GM23338 (cell line): ENCODE measurements at regions not wholly inside any gene's neighbourhood (a gene's known extent, or its start where the extent isn't known, plus 50 kb on each side); places are given as distances from the start of the nearest gene placed in this dataset.
"Not testable (repeated sequence)": the region's sequence is repeated elsewhere in the genome, so short reads cannot be mapped to it uniquely, and the experiment has no call there.

Experiments
- ATAC-seq: fragments of 200-7000 bp; cut with Tn5 transposase; 3 replicates; pipeline ENCODE4 v1.9.1; 2020
- DNase-seq: peaks from one replicate; pipeline ENCODE4 v3.0.0-alpha.2; 2015; ENCODE audit warnings: low spot score
- H2AFZ ChIP-seq: fragments of 200-600 bp; sonication (generic); 2 replicates; pipeline ENCODE4 v1.8.0; 2016; ENCODE audit warnings: antibody characterized with exemption, mild to moderate bottlenecking, moderate library complexity
- H3F3A ChIP-seq: fragments of 200-600 bp; sonication (generic); replicated peaks from 2 replicates; pipeline ENCODE4 v1.8.0; 2017; ENCODE audit warnings: antibody characterized with exemption, mixed run types, low read depth
- H3K27ac ChIP-seq: fragments of 200-600 bp; sonication (generic); 2 replicates; pipeline ENCODE4 v1.6.1; 2016; ENCODE audit warnings: low read depth
- H3K27me3 ChIP-seq: fragments of 200-600 bp; sonication (generic); 2 replicates; pipeline ENCODE4 v1.8.0; 2016; ENCODE audit warnings: mild to moderate bottlenecking, mixed run types, moderate library complexity; ENCODE audit not compliant: insufficient read depth
- H3K36me3 ChIP-seq: fragments of 200-600 bp; sonication (generic); 2 replicates; pipeline ENCODE4 v1.8.0; 2016; ENCODE audit warnings: mild to moderate bottlenecking; ENCODE audit not compliant: insufficient read depth
- H3K4me1 ChIP-seq: fragments of 200-600 bp; sonication (generic); 2 replicates; pipeline ENCODE4 v1.8.0; 2016; ENCODE audit warnings: mild to moderate bottlenecking, moderate library complexity; ENCODE audit not compliant: insufficient read depth
- H3K4me2 ChIP-seq: fragments of 200-600 bp; sonication (generic); 2 replicates; pipeline ENCODE4 v1.7.1; 2017; ENCODE audit warnings: mixed run types
- H3K4me3 ChIP-seq: fragments of 200-600 bp; sonication (generic); 2 replicates; pipeline ENCODE4 v1.6.1; 2016; ENCODE audit warnings: mixed run types
- H3K79me2 ChIP-seq: fragments of 200-600 bp; sonication (generic); replicated peaks from 2 replicates; pipeline ENCODE4 v1.8.0; 2017; ENCODE audit warnings: mild to moderate bottlenecking; ENCODE audit not compliant: insufficient read depth
- H3K9me2 ChIP-seq: fragments of 200-600 bp; sonication (generic); 2 replicates; pipeline ENCODE4 v1.8.0; 2017; ENCODE audit not compliant: insufficient read depth
- H4K20me1 ChIP-seq: fragments of 200-600 bp; sonication (generic); replicated peaks from 2 replicates; pipeline ENCODE4 v1.8.0; 2017; ENCODE audit warnings: mild to moderate bottlenecking; ENCODE audit not compliant: insufficient read depth
- H3K27ac Mint-ChIP-seq: 2 replicates; pipeline ENCODE4 v1.8.0; 2020; ENCODE audit warnings: inconsistent platforms, mild to moderate bottlenecking, moderate library complexity, mixed read lengths
- H3K27me3 Mint-ChIP-seq: 3 replicates; pipeline ENCODE4 v1.8.0; 2022; ENCODE audit warnings: low read depth, mild to moderate bottlenecking, moderate library complexity, mixed read lengths, inconsistent platforms; ENCODE audit not compliant: insufficient read depth, poor library complexity
- H3K36me3 Mint-ChIP-seq: 3 replicates; pipeline ENCODE4 v1.8.0; 2021; ENCODE audit warnings: low read depth, mild to moderate bottlenecking, inconsistent platforms, moderate library complexity, mixed read lengths
- H3K4me1 Mint-ChIP-seq: 3 replicates; pipeline ENCODE4 v1.8.0; 2020; ENCODE audit warnings: mild to moderate bottlenecking, inconsistent platforms, mixed read lengths
- H3K4me3 Mint-ChIP-seq: 3 replicates; pipeline ENCODE4 v1.8.0; 2021; ENCODE audit warnings: moderate library complexity, mild to moderate bottlenecking, inconsistent platforms, mixed read lengths
- H3K9me3 Mint-ChIP-seq: 3 replicates; pipeline ENCODE4 v1.8.0; 2020; ENCODE audit warnings: moderate library complexity, mild to moderate bottlenecking, inconsistent platforms, mixed read lengths
- CREB1 ChIP-seq: fragments of 250-450 bp; sonication (Bioruptor Pico); IDR thresholded peaks from 2 replicates; pipeline ENCODE4 v1.5.0; 2020; ENCODE audit warnings: low read depth, mild to moderate bottlenecking, moderate library complexity
- EZH2 ChIP-seq: fragments of 200-600 bp; sonication (generic); IDR thresholded peaks from one replicate; pipeline ENCODE4 v1.8.0; 2017; ENCODE audit warnings: antibody characterized with exemption, mild to moderate bottlenecking, low read depth; ENCODE audit not compliant: unreplicated experiment
- EZH2phosphoT487 ChIP-seq: fragments of 200-600 bp; sonication (generic); IDR thresholded peaks from one replicate; pipeline ENCODE4 v1.8.1; 2018; ENCODE audit warnings: antibody characterized with exemption; ENCODE audit not compliant: unreplicated experiment
- JUNB ChIP-seq: IDR thresholded peaks from one replicate; pipeline ENCODE4 v1.6.1; 2016; ENCODE audit warnings: antibody characterized with exemption; ENCODE audit not compliant: unreplicated experiment
- REST ChIP-seq: IDR thresholded peaks from one replicate; pipeline ENCODE4 v1.6.1; 2018; ENCODE audit warnings: antibody characterized with exemption; ENCODE audit not compliant: unreplicated experiment
- ZNF114 ChIP-seq: fragments of 250-450 bp; sonication (Bioruptor Pico); IDR thresholded peaks from 2 replicates; pipeline ENCODE4 v1.5.0; 2020; ENCODE audit warnings: mild to moderate bottlenecking, moderate library complexity
- ZNF331 ChIP-seq: fragments of 250-450 bp; sonication (Bioruptor Pico); IDR thresholded peaks from 2 replicates; pipeline ENCODE4 v1.5.0; 2020; ENCODE audit warnings: low read depth, mild to moderate bottlenecking, moderate library complexity
- ZNF462 ChIP-seq: fragments of 250-450 bp; sonication (Bioruptor Pico); IDR thresholded peaks from 2 replicates; pipeline ENCODE4 v1.5.0; 2020; ENCODE audit warnings: mild to moderate bottlenecking, moderate library complexity
- TF ChIP-seq, protein P1 (sequence below): IDR thresholded peaks from 2 replicates; pipeline ENCODE4 v1.6.1; 2016; ENCODE audit warnings: antibody characterized with exemption
- TF ChIP-seq, protein P2 (sequence below), 2 experiments: fragments of 200-600 bp in 1 of 2; sonication (generic) in 1 of 2; conservative IDR thresholded peaks; 2 replicates each; pipeline versions ENCODE4 v1.5.1 to v1.6.1; 2016 to 2017; ENCODE audit warnings: antibody characterized with exemption in 2 of 2, low read depth in 2 of 2, mild to moderate bottlenecking in 2 of 2, moderate library complexity in 1 of 2

GRCh38 chr2:12469141-12469561 is 247.6 kb upstream of the TRIB2 start:
- H2AFZ ChIP-seq, result no peak overlapping the region
- H3K4me3 Mint-ChIP-seq, result no peak overlapping the region
- H3K4me2 ChIP-seq, result no peak overlapping the region
- no peak overlapping the region for H3K27ac ChIP-seq
- H3K36me3 ChIP-seq, result no peaks in the 10 kb centered on the region
- no peak overlapping the region for H3K4me3 ChIP-seq
- no peak overlapping the region for H3K27ac Mint-ChIP-seq
- no peaks in the 10 kb centered on the region for H3K4me1 Mint-ChIP-seq
- peaks cover 3% of the 10 kb centered on the region; the same call in 2 of the 3 replicates for H3K36me3 Mint-ChIP-seq
- H3K4me1 ChIP-seq, result no peaks in the 10 kb centered on the region
- H3K27me3 ChIP-seq, result no peaks in the 10 kb centered on the region
- H3K9me2 ChIP-seq, result no peaks in the 10 kb centered on the region
- H3K9me3 Mint-ChIP-seq, result 0 out of 3 replicates have a peak, but pooled peaks cover 6% of the 10 kb centered on the region
- H3K79me2 ChIP-seq, result no peaks in the 10 kb centered on the region
- no peak for TF ChIP-seq EZH2
- TF ChIP-seq, protein P1, sequence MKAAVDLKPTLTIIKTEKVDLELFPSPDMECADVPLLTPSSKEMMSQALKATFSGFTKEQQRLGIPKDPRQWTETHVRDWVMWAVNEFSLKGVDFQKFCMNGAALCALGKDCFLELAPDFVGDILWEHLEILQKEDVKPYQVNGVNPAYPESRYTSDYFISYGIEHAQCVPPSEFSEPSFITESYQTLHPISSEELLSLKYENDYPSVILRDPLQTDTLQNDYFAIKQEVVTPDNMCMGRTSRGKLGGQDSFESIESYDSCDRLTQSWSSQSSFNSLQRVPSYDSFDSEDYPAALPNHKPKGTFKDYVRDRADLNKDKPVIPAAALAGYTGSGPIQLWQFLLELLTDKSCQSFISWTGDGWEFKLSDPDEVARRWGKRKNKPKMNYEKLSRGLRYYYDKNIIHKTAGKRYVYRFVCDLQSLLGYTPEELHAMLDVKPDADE, result no peak
- no peak for TF ChIP-seq CREB1 (CRISPR knock-in tag)
- TF ChIP-seq ZNF462 (CRISPR knock-in tag), result no peak
- TF ChIP-seq ZNF114 (CRISPR knock-in tag), result no peak
- TF ChIP-seq EZH2phosphoT487, result no peak
- no peak for TF ChIP-seq REST
- no peak for TF ChIP-seq ZNF331
- TF ChIP-seq JUNB, result no peak
- TF ChIP-seq, protein P2, sequence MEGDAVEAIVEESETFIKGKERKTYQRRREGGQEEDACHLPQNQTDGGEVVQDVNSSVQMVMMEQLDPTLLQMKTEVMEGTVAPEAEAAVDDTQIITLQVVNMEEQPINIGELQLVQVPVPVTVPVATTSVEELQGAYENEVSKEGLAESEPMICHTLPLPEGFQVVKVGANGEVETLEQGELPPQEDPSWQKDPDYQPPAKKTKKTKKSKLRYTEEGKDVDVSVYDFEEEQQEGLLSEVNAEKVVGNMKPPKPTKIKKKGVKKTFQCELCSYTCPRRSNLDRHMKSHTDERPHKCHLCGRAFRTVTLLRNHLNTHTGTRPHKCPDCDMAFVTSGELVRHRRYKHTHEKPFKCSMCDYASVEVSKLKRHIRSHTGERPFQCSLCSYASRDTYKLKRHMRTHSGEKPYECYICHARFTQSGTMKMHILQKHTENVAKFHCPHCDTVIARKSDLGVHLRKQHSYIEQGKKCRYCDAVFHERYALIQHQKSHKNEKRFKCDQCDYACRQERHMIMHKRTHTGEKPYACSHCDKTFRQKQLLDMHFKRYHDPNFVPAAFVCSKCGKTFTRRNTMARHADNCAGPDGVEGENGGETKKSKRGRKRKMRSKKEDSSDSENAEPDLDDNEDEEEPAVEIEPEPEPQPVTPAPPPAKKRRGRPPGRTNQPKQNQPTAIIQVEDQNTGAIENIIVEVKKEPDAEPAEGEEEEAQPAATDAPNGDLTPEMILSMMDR (conservative IDR thresholded peaks at IDR 0.05; ENCODE audit: low read depth in 2 of 2), result no peak
- no peaks in the 10 kb centered on the region for H4K20me1 ChIP-seq
- no peaks in the 10 kb centered on the region for H3F3A ChIP-seq
- peaks cover 6% of the 10 kb centered on the region for H3K27me3 Mint-ChIP-seq
- DNase-seq, result no peak
- ATAC-seq, result no peak

- not testable (repeated sequence) for H4K20me1 ChIP-seq, H3K36me3 ChIP-seq, H3K4me2 ChIP-seq, H3K27ac ChIP-seq, H3K9me3 Mint-ChIP-seq, H3K4me1 Mint-ChIP-seq, H3K4me1 ChIP-seq, H3K4me3 ChIP-seq, H3K9me2 ChIP-seq, H3K4me3 Mint-ChIP-seq, H2AFZ ChIP-seq, H3K27ac Mint-ChIP-seq, DNase-seq, H3K36me3 Mint-ChIP-seq, H3K27me3 Mint-ChIP-seq, ATAC-seq, H3F3A ChIP-seq, H3K27me3 ChIP-seq, H3K79me2 ChIP-seq
Measured at GRCh38 chr2:12472265-12472664, 244.5 kb upstream of the TRIB2 start.
